GM03348 (cell line): ENCODE measurements at regions not wholly inside any gene's neighbourhood (a gene's known extent, or its start where the extent isn't known, plus 50 kb on each side); places are given as distances from the start of the nearest gene placed in this dataset.
"Not testable (repeated sequence)": the region's sequence is repeated elsewhere in the genome, so short reads cannot be mapped to it uniquely, and the experiment has no call there.

ENCODE experiments used
- DNase-seq: peaks from one replicate; pipeline ENCODE4 v3.0.0; 2012; ENCODE audit warnings: low spot score

GRCh38 chr6:6724539-6725467, 136.3 kb downstream of the LY86 start:
- DNase-seq, result peak; percentile 87

GRCh38 chr6:6725468-6726209, 137.1 kb downstream of the LY86 start:
- no peak for DNase-seq

GRCh38 chr6:6728169-6728941, 139.8 kb downstream of the LY86 start:
- no peak for DNase-seq

- no peak for DNase-seq
Observed at GRCh38 chr6:6729971-6730370, 141.5 kb downstream of the LY86 start.

- peak; percentile 89 for DNase-seq
Observed at GRCh38 chr6:6730831-6731230, 142.3 kb downstream of the LY86 start.

- DNase-seq, result no peak
Observed at GRCh38 chr6:6734479-6735465, 146.3 kb downstream of the LY86 start.

- peak; percentile 92 for DNase-seq
Observed at GRCh38 chr6:6736791-6737654, 148.5 kb downstream of the LY86 start.

- DNase-seq, result no peak
Observed at GRCh38 chr6:6737671-6738070, 149.2 kb downstream of the LY86 start.

GRCh38 chr6:6738108-6738507, 149.6 kb downstream of the LY86 start:
- DNase-seq, result no peak

GRCh38 chr6:6738922-6739716, 150.6 kb downstream of the LY86 start:
- no peak for DNase-seq

GRCh38 chr6:6740595-6740994, 152.1 kb downstream of the LY86 start:
- DNase-seq, result no peak

- DNase-seq, result no peak
Observed at GRCh38 chr6:6741264-6741663, 152.7 kb downstream of the LY86 start.

- no peak for DNase-seq
Observed at GRCh38 chr6:6742535-6742934, 154.0 kb downstream of the LY86 start.

GRCh38 chr6:6744551-6744950, 156.0 kb downstream of the LY86 start:
- DNase-seq, result no peak

GRCh38 chr6:6745637-6746332, 157.3 kb downstream of the LY86 start:
- DNase-seq, result not testable (repeated sequence)

- no peak for DNase-seq
Observed at GRCh38 chr6:6746333-6746969, 157.9 kb downstream of the LY86 start.

GRCh38 chr6:6746970-6747338, 158.4 kb downstream of the LY86 start:
- no peak for DNase-seq

GRCh38 chr6:6747371-6747770, 158.9 kb downstream of the LY86 start:
- no peak for DNase-seq
